NCI-H1930 (cell line): ENCODE measurements at regions not wholly inside any gene's neighbourhood (a gene's known extent, or its start where the extent isn't known, plus 50 kb on each side); places are given as distances from the start of the nearest gene placed in this dataset.

Experiments
- DNase-seq, 2 experiments: peaks; one replicate each; lab custom pipeline; 2025; lab: John Stamatoyannopoulos, UW

DNA sequence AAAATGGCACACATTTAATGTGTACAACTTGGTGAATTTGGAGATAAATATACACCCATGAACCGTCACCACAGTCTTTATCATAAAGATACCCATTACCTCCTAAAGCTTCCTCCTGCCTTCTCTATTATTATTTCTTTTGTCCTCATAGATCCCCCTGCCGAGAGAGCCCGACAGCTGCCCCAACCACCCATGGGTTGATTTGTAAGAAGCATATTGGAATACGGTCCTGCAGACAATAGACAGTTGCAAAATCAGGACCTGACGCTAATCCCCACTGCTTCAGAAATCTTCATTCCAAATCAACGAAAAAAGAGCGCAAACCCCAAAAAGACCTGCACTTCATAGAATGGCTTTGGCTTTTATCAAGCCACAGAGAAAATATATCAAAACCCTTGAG lies 697.5 kb downstream of the SEMA5A start:
- DNase-seq, result peak in 1 of 2 experiments; percentile 52

DNA sequence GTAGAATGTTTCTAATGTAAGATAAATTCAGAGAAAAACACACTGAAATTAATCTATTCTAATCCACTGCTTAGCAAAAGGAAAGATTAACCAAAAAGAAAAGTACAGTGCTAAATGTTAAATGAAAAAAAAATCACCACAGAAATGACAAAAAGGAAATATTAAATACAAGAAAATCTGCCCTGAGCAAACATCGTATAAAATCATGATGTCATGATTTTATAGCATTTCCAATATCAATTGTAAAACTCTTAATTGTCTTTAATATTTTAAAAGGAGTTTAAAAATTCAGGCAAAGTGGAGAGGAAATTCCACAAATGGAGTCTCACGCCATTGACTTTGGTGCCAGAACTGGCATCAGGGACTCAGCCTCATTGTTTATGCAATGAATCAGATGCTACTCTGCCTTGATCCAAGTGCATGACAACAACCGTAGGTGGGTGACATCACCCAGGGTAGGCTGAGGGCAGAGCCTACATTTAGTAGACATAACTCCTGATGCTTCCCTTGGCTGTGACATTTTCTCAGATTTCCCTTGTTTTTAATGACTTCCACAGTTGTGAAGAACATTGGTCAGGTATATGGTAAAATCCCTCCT lies 696.8 kb downstream of the SEMA5A start:
- DNase-seq, result no peak

DNA sequence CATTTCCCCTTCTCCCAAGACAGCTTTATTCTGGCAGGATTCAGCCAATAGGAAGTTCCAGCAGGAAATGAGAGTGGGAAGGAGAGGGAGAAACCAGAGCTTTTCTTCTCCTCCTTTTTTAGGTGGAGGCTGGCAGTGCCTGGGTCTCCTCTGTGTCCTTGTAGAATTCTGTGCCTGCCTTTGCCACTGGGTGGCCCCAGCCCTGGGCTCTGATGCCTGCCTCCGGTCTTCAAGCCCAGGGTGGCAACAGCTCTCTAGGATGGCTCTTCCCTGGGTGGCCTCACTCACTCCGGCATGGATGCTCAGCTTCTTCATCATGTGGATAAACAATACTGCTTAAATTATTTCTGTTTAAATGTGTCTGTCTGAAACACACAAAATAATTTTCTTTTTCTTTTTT lies 694.8 kb downstream of the SEMA5A start:
- DNase-seq, result no peak

DNA sequence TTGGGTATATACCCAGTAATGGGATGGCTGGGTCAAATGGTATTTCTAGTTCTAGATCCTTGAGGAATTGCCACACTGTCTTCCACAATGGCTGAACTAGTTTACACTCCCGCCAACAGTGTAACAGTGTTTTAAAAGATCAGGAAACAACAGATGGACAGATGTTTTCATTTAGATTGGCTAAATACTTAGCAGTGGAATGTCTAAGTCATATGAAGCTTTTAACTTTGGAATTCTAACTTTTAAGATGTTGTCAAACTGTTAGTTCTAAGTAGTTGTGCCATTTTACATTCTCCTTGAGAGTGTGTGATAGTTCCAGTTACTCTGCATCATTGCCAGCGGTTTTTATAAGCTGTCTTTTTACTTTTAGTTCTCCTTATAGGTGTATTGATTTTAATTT lies 688.8 kb downstream of the SEMA5A start:
- DNase-seq, result no peak

DNA sequence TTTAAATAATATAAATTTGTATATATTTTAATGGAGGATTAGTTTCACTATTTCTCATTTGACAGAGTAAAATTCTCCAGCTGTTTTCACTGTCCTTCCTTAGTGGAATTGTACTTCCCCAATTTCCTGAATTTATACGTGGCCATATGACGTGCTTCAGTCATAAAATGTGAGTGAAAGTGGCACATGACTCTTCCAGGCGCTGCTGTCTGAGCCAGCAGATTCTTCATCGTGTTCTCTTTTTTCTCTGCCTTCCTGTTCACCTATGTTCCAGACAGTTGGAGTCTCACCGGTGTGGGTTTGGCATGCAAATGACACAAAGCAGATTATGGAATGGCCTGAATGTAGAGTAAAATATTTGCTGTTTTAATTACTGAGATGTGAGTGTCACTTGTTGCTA lies 684.1 kb downstream of the SEMA5A start:
- no peak for DNase-seq

DNA sequence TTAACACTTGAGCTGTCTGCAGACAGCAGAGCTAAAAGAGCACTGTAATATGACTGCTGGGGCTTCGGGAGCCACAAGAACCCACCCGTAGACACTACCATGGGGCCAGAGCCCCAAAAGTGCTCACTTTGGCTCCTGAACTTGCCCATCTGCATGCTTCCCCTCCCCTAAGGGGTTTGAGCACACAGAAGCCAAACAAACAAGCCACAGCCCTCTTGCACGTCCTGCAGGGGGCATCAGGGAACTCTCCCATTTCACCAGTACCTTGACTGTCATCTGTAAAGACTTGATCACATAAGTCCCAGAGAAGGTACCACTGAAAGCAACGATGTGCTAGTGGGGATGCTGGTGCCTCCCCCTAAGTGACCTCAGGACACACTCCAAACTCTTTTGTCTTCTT lies 681.8 kb downstream of the SEMA5A start:
- no peak for DNase-seq

DNA sequence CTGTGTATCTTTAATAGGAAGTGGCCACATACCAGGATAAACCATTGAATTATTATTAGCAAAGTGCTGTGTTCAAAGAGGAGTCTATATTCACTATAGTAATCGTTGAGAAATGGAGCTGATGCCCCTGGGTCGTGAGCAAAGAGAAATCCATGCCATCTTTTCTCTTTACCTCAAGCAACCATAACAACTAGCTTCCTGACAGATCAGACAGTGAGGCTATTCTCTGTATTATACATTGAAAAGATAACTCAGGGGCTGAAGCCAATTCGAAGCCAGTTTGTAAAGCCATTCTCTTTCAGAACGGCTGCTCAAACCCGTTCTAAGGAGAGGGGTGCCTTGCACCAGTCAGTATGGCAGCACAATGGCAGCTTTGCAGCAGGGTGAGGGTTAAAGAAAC lies 680.6 kb downstream of the SEMA5A start:
- no peak for DNase-seq

DNA sequence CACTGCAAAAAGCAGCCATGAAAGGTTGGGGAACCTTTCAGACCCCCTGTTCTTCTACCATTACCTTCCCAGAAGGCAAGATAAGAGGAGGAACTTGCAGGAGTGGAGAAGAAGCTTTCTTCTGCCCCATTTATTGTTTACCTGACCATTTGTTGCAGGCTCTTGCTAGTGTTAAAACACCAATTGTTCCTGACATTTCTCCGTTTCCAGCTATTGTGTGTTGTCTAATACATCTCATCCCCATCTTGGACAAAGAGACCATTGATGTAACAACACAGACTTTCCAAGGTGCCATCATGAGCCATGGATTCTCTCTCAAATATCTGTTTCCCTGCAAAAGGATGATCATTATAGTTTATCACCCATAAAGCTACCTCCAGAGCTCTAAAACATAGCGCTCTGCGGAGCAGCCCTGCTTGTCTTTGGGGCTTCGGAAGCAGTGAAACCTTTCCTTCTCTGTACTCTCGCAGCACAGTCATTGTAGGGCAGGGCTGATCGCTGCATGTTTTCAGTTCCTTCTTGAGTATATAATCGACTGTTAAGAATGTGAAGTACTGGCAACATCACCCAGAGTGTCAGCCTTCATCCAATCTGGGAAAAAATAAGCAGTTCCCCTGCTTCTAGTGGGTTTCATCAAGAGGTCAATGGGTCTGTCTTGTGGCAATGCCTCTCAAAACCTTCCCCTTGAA lies 680.0 kb downstream of the SEMA5A start:
- no peak for DNase-seq

DNA sequence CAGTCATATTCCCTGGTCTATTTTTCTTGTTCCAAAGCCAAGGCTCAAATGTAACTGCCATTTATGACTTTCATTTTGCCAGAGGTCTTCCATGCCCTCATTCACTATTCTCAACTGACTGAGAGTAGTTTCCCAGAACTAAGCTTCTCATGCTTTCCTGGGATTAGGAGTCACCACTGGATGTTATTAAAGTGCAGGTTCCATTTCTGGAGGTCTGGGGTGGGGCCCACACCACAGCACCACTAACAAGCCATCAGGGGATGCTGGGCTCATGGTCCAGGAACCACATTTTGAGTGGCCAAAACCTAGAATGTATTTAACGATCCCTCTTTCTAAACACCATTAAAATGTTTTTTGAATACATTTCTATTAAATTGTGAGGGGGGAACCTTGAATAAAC lies 677.6 kb downstream of the SEMA5A start:
- DNase-seq, result no peak

DNA sequence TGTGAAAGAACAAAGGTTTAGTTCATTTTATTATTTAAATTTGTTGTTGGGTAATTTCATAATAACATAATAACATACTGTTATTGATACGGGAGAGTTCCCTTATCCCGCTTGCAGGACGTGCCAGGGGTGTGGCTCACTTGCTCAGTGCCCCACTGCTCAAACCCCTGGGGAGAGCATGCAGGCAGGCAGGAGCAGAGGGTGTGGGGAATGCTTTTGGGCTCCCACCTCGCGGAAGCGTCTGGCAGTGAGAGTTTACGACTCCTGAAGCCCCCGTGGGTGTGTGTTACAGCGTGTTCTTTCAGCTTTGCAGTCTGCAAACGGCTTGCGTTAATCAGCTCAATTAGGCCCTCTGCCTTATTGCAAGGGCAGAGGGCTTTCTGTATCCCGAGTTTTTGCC lies 675.9 kb downstream of the SEMA5A start:
- DNase-seq, result no peak

DNA sequence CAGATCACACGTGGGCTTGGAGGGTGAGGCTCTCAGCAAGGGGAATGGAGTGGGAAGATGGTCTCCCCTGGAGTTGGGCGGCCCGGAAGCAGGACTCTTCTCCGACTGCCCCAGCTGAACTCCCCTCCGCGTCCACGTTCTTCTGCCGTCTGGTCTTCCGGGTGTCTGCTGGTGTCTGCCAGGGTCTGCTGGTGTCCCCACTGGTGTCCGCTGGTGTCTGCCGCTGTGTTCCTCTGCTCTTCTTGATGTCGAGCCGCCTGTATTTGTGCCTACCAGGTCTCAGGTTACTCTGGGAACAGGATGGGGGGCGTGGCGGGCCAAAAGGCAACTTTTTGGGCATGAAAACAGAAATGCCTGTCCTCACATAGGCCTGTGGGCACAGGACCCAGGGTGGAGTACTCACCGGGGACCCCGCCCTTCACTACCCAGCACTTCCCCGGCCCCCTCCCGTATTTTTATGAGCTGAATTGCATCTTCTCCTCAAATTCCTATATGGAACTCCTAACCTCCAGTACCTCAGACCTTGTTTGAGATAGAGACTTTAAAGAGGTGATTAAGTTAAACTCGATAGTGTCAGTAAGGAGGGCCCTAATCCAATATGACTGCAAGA lies 675.4 kb downstream of the SEMA5A start:
- no peak for DNase-seq

DNA sequence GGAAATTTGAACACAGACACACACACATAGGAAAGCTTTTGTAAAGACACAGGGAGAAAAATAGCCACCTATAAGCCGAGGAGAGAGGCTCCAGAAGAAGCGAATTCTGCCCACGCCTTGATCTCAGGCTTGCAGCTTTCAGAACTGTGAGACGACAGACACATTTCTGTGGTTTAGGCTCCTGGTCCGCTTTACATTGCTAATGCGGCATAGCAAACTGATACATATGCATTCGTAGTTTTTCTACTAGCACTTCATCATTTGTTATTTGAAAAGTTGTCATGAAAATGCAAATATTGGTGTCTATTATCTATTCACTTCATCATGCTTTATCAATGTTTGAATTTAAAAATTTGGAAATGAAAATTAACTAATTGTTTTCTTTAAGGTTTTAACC lies 674.9 kb downstream of the SEMA5A start:
- no peak for DNase-seq

DNA sequence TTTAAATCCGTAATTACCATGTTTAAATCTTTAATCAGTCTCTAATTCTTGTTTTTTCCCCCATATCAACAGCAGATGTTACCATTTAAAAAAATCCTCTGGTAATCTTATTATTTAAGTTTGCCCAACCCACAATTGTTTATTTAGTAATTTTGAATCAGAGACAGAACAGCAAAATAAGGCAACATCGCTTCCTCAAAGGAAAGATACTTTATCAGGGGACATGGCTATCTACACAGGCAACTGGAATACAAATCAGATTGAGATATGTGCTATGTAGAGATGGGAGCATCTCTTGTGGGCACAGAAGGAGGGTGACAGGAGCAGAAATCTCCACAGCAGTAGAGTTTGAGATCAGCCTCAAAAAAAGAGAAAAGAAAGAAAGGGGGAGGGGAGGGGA lies 674.4 kb downstream of the SEMA5A start:
- no peak for DNase-seq

DNA sequence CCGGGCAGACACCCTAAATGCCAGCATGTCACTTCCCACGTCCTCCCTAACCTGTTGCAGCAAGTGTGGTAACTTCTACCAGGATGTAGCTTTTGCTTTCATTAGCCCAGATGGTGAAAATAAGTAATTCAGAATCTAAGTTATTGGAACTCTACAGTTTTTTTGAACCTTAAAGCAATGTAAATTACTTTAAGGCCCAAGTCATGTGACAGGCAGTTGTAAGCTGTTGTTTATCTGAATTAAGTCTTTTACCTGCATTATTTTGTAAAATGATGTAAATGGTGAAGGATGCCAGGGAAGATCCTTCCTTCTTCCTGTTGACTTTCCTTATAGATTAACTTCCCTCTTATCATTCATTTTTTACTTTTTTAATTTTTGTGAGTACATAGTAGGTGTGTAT lies 670.2 kb downstream of the SEMA5A start:
- DNase-seq, result no peak

DNA sequence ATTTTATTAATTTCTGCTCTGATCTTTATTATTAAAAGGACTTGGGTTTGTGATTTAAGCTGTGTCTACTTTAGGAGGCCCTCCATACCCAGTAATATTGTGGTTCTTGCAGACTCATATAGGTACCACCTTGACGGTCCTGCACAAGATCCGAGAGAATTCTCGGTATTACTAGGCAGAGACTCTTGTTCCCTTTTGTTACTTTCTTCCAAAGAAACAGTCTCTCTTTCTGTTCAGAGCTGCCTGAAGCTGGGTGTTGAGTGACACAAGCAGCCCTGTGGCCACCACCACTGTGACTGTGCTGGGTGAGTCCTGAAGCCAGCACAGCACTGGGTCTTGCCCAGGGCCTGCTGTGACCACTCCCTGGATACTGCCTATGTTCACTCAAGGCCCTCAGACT lies 666.6 kb downstream of the SEMA5A start:
- DNase-seq, result no peak

DNA sequence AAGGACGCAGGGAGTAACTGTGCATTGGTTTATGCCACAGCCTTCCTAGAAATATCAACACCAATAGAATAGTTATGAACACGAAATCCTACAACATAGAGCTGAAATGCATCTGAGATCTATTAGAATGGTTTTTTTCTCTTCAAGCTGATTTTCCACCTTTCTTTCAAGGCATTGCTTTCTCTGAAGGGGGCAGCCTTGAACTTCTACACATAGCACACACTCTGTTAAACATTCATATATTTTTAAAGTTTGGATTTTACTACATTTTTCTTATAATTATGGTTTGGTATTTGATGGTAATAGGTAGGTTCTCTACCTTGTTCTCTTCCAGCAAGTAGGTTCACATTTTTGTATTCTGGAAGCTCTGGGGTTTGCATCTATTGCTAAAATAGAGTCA lies 661.8 kb downstream of the SEMA5A start:
- no peak for DNase-seq

DNA sequence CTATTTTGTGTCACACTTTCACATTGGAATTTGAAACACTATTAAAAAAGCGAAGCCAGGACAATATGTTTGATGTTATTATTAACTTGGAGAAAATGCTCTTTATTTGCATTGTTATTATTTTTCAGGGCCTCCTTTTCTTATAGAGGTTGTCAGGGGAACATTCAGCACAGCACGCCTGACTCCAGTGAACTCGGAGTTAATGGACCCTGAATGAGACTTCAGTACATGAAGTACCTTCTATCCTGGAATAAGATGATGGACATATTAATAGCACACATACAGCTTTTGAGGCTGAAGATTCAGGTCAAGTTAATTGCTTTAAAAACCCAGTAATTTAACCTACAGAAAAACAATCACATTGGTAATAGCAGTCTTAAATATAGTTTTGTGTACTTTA lies 652.9 kb downstream of the SEMA5A start:
- no peak for DNase-seq

DNA sequence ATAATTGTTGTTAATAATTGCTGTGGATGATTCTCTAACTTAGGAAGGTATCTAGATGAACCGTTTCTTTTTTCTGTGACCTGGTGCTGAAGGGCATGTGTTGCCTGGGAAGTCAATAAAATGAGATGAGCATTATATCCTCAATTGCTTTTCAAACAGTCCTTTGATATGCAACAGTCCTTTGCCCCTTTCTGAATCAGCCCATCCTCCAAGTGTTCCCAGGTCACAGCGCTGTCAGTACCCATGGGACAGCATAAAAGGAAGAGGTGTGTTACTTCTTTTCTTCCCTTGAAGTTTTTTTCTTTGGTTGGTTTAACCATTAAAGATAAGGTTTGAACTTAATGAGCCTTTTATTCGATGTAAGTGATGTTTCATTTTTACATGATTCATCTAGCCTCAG lies 651.8 kb downstream of the SEMA5A start:
- no peak for DNase-seq

DNA sequence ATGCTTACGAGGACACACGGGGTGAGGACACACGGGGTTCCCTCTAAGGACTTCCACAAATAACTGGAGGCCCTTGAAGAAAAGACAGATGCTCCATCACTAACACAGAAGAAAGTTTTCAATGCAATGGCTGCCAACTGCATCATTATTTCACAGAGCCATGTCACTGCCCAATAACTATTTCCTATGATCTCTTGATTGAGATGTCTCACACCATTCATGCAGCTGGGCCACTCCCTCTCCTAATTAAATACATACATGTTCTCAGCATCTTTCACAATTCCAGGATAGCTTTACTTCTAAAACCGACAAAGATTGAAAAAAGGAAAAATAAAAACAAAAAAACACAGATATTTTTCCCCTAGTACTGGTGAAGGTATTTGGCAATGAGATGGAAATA lies 650.8 kb downstream of the SEMA5A start:
- no peak for DNase-seq

DNA sequence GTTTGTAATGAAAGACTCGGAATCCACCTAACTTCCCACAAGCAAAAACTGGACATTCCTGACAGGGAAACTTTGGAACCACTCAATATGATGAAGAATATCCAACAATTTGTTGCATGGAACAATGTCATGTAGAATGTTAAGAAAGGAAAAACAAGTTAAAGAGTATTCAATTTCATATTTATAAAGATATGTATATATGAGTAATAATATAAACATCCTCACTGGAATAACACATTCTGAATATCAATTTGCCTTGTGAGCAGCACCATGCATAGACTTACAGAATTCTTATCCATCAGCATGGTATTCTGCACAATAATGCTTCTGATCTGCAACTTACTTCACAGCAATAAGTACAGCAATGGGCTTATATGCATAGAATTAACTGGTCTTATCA lies 650.3 kb downstream of the SEMA5A start:
- no peak for DNase-seq

DNA sequence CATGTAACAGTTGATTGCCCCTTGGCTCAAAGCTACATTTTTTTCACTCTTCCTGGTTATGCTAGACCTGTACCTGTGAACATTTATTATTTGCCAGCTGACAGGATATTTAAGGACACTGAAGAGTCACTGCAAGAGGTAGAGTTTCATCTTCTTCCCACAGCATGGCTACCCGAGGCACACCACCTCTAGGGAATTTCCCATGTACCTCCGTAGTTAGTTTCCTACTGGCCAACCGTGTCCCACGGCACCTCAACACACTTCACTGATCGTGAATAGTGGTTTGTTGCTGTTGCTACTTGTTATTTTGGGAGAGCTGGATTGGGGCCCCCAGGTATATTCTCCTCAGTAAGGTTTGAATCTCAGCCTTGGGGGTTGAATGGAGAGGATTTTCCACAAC lies 648.6 kb downstream of the SEMA5A start:
- no peak for DNase-seq

DNA sequence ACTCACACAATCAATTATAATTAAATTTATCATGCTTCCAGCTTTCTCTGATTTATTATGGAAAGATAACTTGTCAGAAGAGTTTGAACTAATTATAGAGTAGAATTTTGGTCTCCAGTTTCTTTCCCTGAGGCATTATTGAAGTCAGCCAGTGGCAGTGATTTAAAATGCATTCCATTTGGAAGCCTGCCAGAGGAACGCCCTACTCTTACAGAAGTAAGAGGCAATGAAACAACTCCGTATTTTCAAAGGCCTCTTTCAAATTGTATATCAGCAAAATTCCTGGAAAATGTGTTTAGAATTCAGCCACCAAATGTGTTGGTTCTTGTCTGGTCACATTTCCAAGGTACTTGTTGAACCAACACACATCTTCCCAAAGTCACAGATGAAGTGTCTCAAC lies 640.9 kb downstream of the SEMA5A start:
- DNase-seq, result no peak

DNA sequence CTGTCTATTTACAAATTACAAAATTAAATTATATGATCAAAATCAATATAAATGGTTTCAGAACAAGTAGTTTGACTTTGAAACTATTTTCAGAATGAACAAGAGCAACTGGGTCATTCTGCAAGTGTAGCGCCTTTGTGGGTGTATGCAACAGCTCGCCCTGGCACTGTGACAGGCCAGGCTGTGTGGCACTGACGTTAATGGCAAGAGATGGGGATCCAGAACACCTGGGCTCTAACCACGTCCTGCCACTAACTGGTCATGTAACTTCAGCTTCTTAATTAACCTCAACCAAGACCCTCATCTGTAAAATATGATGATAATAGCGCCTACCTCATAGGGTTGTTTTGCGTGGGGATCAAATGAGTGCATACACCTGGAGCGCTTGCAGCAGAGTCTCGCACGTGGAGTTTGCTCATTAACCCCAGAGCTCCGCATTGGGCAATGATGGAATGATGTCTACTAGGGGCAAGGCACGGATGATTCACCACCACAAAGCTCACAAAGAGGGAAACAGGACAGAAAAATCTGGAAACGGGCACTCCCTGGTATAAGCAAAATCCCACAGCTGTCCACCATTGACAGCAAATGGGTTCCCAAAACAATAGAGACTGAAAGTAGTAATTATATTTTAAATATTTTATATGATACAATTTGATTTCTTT lies 639.4 kb downstream of the SEMA5A start:
- no peak for DNase-seq
